ENCODE measurements at regions not wholly inside any gene's neighbourhood (a gene's known extent, or its start where the extent isn't known, plus 50 kb on each side); places are given as distances from the start of the nearest gene placed in this dataset.

DNA sequence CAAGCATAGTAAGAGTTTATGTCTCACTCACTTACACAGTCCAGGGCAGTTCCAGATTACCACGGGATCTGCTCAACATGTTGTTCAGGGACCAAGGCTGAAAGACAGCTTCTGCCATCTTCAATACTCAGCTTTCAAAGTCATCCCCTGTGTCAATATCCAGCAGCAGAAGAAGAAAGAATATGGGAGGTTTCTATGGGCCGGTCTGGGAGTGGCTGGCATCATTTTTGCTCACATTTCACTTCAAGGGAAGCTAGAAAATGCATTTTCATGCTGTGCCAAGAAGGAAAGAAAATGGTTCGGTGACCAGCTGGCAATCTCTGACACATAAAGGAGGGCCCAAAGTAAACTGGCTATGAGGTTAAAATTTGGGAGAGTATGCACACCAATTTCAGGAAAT, 211.5 kb upstream of the KLF3 start:
- Histone ChIP-seq H3K4me1 (ENCODE audit: control insufficient read depth in 1 of 2, insufficient read depth in 2 of 2, low read length in 2 of 2) (no peaks in the 10 kb centered on the region), H3K27ac (ENCODE audit: low read depth, low read length) (no peak overlapping the region), H3K36me3 (ENCODE audit: control insufficient read depth in 1 of 2, insufficient read depth in 2 of 2, low read length in 2 of 2) (no peaks in the 10 kb centered on the region), H3K9me3 (ENCODE audit: control insufficient read depth in 1 of 2, insufficient read depth in 1 of 2, low read depth in 1 of 2, low read length in 2 of 2) (peaks cover 0 to 3% of the 10 kb centered on the region in 2 experiments; a peak in 1 of 4 replicates), H4K20me1 (ENCODE audit: insufficient read depth) (no peaks in the 10 kb centered on the region), H3K4me2 (ENCODE audit: low read length) (no peak overlapping the region), H3K9ac (ENCODE audit: low read length) (no peak overlapping the region), H3K4me3 (replicated peaks in 1 of 2; ENCODE audit: low read depth in 1 of 2, low read length in 2 of 2) (no peak overlapping the region), H2AFZ (ENCODE audit: low read depth, low read length, poor library complexity, severe bottlenecking) (no peak overlapping the region), H3K79me2 (ENCODE audit: insufficient read depth, low read length) (no peaks in the 10 kb centered on the region), H3K27me3 (ENCODE audit: insufficient read depth, low read length) (no peaks in the 10 kb centered on the region), H3K9me2 (ENCODE audit: insufficient read depth) (no peaks in the 10 kb centered on the region)
- TF ChIP-seq RAD21 (IDR thresholded peaks at IDR 0.05; ENCODE audit: low read depth) (no peak), JUND (IDR thresholded peaks at IDR 0.05) (no peak), EZH2 (IDR thresholded peaks at IDR 0.05) (no peak), YY1 (IDR thresholded peaks at IDR 0.05; ENCODE audit: extremely low read depth, insufficient replicate concordance, low read depth, low read length) (no peak), SP1 (IDR thresholded peaks at IDR 0.05; ENCODE audit: low read depth) (no peak), ELF1 (IDR thresholded peaks at IDR 0.05; ENCODE audit: borderline replicate concordance, low read depth) (no peak), EGR1 (IDR thresholded peaks at IDR 0.05; ENCODE audit: low read depth) (no peak), CBX3 (IDR thresholded peaks at IDR 0.05; ENCODE audit: low read depth) (no peak), ZBTB33 (IDR thresholded peaks at IDR 0.05; ENCODE audit: extremely low read depth, insufficient replicate concordance, low read length) (no peak), POLR2AphosphoS5 (IDR thresholded peaks at IDR 0.05; ENCODE audit: low read depth, low read length) (no peak), POLR2A (IDR thresholded peaks at IDR 0.05; ENCODE audit: borderline replicate concordance, extremely low read depth, insufficient read depth, insufficient read length) (no peak), TCF7L2 (IDR thresholded peaks at IDR 0.05; ENCODE audit: borderline replicate concordance, extremely low read depth, insufficient read depth, insufficient read length) (no peak), SIN3A (IDR thresholded peaks at IDR 0.05; ENCODE audit: low read depth) (no peak), FOSL1 (IDR thresholded peaks at IDR 0.05; ENCODE audit: low read depth) (no peak), EZH2phosphoT487 (IDR thresholded peaks at IDR 0.05; ENCODE audit: borderline replicate concordance) (no peak), ZNF274 (IDR thresholded peaks at IDR 0.05; ENCODE audit: low read depth, low read length) (no peak), SRF (IDR thresholded peaks at IDR 0.05; ENCODE audit: low read depth) (no peak)
- TF ChIP-seq, protein P1, sequence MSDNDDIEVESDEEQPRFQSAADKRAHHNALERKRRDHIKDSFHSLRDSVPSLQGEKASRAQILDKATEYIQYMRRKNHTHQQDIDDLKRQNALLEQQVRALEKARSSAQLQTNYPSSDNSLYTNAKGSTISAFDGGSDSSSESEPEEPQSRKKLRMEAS (IDR thresholded peaks at IDR 0.05) = no peak
- TF ChIP-seq, protein P2, sequence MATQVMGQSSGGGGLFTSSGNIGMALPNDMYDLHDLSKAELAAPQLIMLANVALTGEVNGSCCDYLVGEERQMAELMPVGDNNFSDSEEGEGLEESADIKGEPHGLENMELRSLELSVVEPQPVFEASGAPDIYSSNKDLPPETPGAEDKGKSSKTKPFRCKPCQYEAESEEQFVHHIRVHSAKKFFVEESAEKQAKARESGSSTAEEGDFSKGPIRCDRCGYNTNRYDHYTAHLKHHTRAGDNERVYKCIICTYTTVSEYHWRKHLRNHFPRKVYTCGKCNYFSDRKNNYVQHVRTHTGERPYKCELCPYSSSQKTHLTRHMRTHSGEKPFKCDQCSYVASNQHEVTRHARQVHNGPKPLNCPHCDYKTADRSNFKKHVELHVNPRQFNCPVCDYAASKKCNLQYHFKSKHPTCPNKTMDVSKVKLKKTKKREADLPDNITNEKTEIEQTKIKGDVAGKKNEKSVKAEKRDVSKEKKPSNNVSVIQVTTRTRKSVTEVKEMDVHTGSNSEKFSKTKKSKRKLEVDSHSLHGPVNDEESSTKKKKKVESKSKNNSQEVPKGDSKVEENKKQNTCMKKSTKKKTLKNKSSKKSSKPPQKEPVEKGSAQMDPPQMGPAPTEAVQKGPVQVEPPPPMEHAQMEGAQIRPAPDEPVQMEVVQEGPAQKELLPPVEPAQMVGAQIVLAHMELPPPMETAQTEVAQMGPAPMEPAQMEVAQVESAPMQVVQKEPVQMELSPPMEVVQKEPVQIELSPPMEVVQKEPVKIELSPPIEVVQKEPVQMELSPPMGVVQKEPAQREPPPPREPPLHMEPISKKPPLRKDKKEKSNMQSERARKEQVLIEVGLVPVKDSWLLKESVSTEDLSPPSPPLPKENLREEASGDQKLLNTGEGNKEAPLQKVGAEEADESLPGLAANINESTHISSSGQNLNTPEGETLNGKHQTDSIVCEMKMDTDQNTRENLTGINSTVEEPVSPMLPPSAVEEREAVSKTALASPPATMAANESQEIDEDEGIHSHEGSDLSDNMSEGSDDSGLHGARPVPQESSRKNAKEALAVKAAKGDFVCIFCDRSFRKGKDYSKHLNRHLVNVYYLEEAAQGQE (IDR thresholded peaks at IDR 0.05; ENCODE audit: low read depth) = no peak
- intact Hi-C loops (cut with micrococcal nuclease) = loop anchor here (5.0 kb wide), 1 partner anchor 265 kb away; no protein-coding TSS in a partner anchor
- no TSS peak for BruUV-seq (replicated peaks)
- RAD21 ChIA-PET (ENCODE audit: low non-redundant PET in 1 of 2, low total read pairs in 2 of 2, uncharacterized antibody in 2 of 2, unreplicated experiment in 2 of 2) = no interaction called here
- CTCF ChIA-PET = no interaction called here
- no peak for ATAC-seq
- DNase-seq (ENCODE audit: low read depth, low spot score) = no peak
- POLR2A ChIA-PET = no interaction called here
